HepG2 (cell line): ENCODE measurements at regions not wholly inside any gene's neighbourhood (a gene's known extent, or its start where the extent isn't known, plus 50 kb on each side); places are given as distances from the start of the nearest gene placed in this dataset.
"Not testable (repeated sequence)": the region's sequence is repeated elsewhere in the genome, so short reads cannot be mapped to it uniquely, and the experiment has no call there.

Source experiments
- ATAC-seq: fragments of 200-7000 bp; cut with Tn5 transposase; 3 replicates; pipeline ENCODE4 v1.9.1; 2020; ENCODE audit warnings: mild to moderate bottlenecking, moderate library complexity
- BruUV-seq: library from RNA; stranded (reverse); fragments of 400-500 nt; replicated peaks from 2 replicates; lab custom pipeline; 2021; lab: Mats Ljungman, UMichigan
- CTCF ChIA-PET: fragments of 300-600 bp; formaldehyde crosslinking; extraction: SDS; loops from one replicate; lab custom pipeline; 2021; ENCODE audit warnings: low total read pairs, inconsistent platforms, low intra/inter-chr PET ratio; lab: Yijun Ruan, JAX
- POLR2A ChIA-PET: fragments of 350-600 bp; sonication (Branson Sonifier 250); formaldehyde crosslinking; loops from one replicate; lab custom pipeline; 2020; ENCODE audit warnings: antibody characterized with exemption, inconsistent platforms; lab: Yijun Ruan, JAX
- DNase-seq: peaks from one replicate; pipeline ENCODE4 v3.0.0-alpha.2; 2015; ENCODE audit warnings: low spot score
- FAIRE-seq: peaks from 3 replicates; lab custom pipeline; 2011; peaks lifted over from hg19 to GRCh38; lab: Jason Lieb, UNC
- H2AFZ ChIP-seq: one replicate; pipeline ENCODE4 v1.6.1; 2011; ENCODE audit warnings: low read length, inconsistent platforms
- H3K27ac ChIP-seq: fragments of 300-600 bp; 3 replicates; pipeline ENCODE4 v1.8.0; 2011; ENCODE audit warnings: mixed run types, mild to moderate bottlenecking, mixed read lengths, low read length, inconsistent platforms; ENCODE audit not compliant: insufficient read depth; ENCODE audit errors: extremely low read length
- H3K27me3 ChIP-seq, 2 experiments: fragments of 200-600 bp in 1 of 2; 2 replicates in 1 of 2; 3 replicates in 1 of 2; pipeline versions ENCODE4 v1.6.0 to v1.8.0; 2011; ENCODE audit warnings: low read length in 2 of 2, mild to moderate bottlenecking in 2 of 2, moderate library complexity in 2 of 2, inconsistent platforms in 1 of 2; ENCODE audit not compliant: insufficient read depth in 2 of 2, control insufficient read depth in 1 of 2
- H3K36me3 ChIP-seq, 2 experiments: fragments of 200-600 bp in 1 of 2; replicated peaks in 1 of 2; 2 replicates in 1 of 2; 3 replicates in 1 of 2; pipeline versions ENCODE4 v1.5.1 to v1.8.0; 2011; ENCODE audit warnings: low read length in 2 of 2, inconsistent platforms in 1 of 2; ENCODE audit not compliant: insufficient read depth in 2 of 2, control insufficient read depth in 1 of 2
- H3K4me1 ChIP-seq: 2 replicates; pipeline ENCODE4 v1.5.1; 2012; ENCODE audit warnings: low read length, inconsistent platforms; ENCODE audit not compliant: insufficient read depth
- H3K4me2 ChIP-seq: 2 replicates; pipeline ENCODE4 v1.6.0; 2011; ENCODE audit warnings: low read depth, low read length, inconsistent platforms
- H3K4me3 ChIP-seq, 3 experiments: fragments of 200-600 bp in 1 of 3; sonication (generic), shearing (Covaris generic) in 1 of 3; replicated peaks in 1 of 3; 2 replicates each; pipeline ENCODE4 v1.5.1; 2011 to 2016; ENCODE audit warnings: low read length in 3 of 3, inconsistent platforms in 2 of 3, low read depth in 2 of 3, mild to moderate bottlenecking in 2 of 3, control low read depth in 1 of 3, mixed read lengths in 1 of 3; ENCODE audit not compliant: insufficient read depth in 1 of 3
- H3K79me2 ChIP-seq: one replicate; pipeline ENCODE4 v1.6.1; 2011; ENCODE audit warnings: low read length, inconsistent platforms; ENCODE audit not compliant: insufficient read depth
- H3K9ac ChIP-seq: 2 replicates; pipeline ENCODE4 v1.6.0; 2011; ENCODE audit warnings: mild to moderate bottlenecking, low read depth, low read length, inconsistent platforms; ENCODE audit not compliant: insufficient read depth
- H3K9me3 ChIP-seq: 2 replicates; pipeline ENCODE4 v1.5.1; 2012; ENCODE audit warnings: mild to moderate bottlenecking, low read length
- H4K20me1 ChIP-seq: 2 replicates; pipeline ENCODE4 v1.6.0; 2011; ENCODE audit warnings: inconsistent platforms, mild to moderate bottlenecking, low read length, moderate library complexity; ENCODE audit not compliant: insufficient read depth
- ARNTL ChIP-seq: sonication (generic); formaldehyde crosslinking; IDR thresholded peaks from 2 replicates; pipeline ENCODE4 v1.4.0; 2020; ENCODE audit warnings: mild to moderate bottlenecking, missing genetic modification reagents
- FOXK1 ChIP-seq: sonication (generic); formaldehyde crosslinking; IDR thresholded peaks from 2 replicates; pipeline ENCODE4 v1.4.0; 2020; ENCODE audit warnings: low read depth, missing genetic modification reagents, borderline replicate concordance
- FOXO1 ChIP-seq: sonication (generic); formaldehyde crosslinking; IDR thresholded peaks from 2 replicates; pipeline ENCODE4 v1.4.0; 2020; ENCODE audit warnings: missing genetic modification reagents
- HOXD1 ChIP-seq: sonication (generic); formaldehyde crosslinking; IDR thresholded peaks from 2 replicates; pipeline ENCODE4 v1.5.0; 2020; ENCODE audit warnings: missing genetic modification reagents
- MBD4 ChIP-seq: IDR thresholded peaks from 2 replicates; pipeline ENCODE4 v1.6.1; 2012; ENCODE audit warnings: low read length, inconsistent platforms, borderline replicate concordance
- MLLT10 ChIP-seq: sonication (generic); formaldehyde crosslinking; IDR thresholded peaks from 2 replicates; pipeline ENCODE4 v1.4.0; 2020; ENCODE audit warnings: missing genetic modification reagents
- PRDM15 ChIP-seq: sonication (generic); formaldehyde crosslinking; IDR thresholded peaks from 2 replicates; pipeline ENCODE4 v1.4.0; 2020; ENCODE audit warnings: missing genetic modification reagents
- RFXANK ChIP-seq: IDR thresholded peaks from 2 replicates; pipeline ENCODE4 v1.6.1; 2016
- ZBTB7A ChIP-seq: sonication (generic); formaldehyde crosslinking; IDR thresholded peaks from 2 replicates; pipeline ENCODE4 v1.8.0; 2022; ENCODE audit warnings: mild to moderate bottlenecking, missing genetic modification reagents
- ZNF720 ChIP-seq: sonication (generic); formaldehyde crosslinking; IDR thresholded peaks from 2 replicates; pipeline ENCODE4 v1.4.0; 2020; ENCODE audit warnings: missing genetic modification reagents
- WGBS: methylation state at CpG from one replicate; pipeline ENCODE4 v1.1.6; 2017; ENCODE audit warnings: low lambda C conversion rate; 5-methylcytosine and 5-hydroxymethylcytosine counted together
- in situ Hi-C: cut with HindIII; loops from 2 replicates; pipeline ENCODE4 v1.10.0; 2017; ENCODE audit warnings: low pct_unique_long_range_greater_than_20kb; ENCODE audit not compliant: extremely low pct_ligation_motif_present
- intact Hi-C: fragments of 100-400 bp; cut with micrococcal nuclease; formaldehyde crosslinking; loops from one replicate; pipeline ENCODE4 v1.10.0; 2022; ENCODE audit not compliant: unreplicated experiment
- TF ChIP-seq, protein P1 (sequence below): sonication (generic); formaldehyde crosslinking; IDR thresholded peaks from 2 replicates; pipeline ENCODE4 v1.8.1; 2022; ENCODE audit warnings: mild to moderate bottlenecking, missing genetic modification reagents

DNA sequence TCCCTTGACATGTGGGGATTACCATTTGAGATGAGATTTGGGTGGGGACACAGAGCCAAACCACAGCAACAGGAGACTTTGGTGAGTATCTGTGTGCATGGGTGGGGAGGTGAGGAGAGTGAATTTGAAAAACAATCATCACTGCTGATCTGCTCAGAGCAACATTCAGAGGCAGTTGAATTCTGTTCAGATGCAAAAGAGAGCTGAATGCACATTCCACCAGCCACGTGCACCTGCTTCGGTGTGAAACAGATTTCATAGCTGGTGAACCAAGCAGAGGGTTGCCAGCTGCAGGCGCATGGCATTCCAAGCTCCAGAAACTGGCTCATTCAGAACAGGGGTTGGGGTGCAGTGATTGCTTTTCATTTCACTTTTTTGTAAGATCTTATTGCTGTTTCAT, 233.1 kb upstream of the FOXF1 start:
- Histone ChIP-seq H3K36me3 (no peaks in the 10 kb centered on the region), H3K79me2 (no peaks in the 10 kb centered on the region), H3K4me2 (no peak overlapping the region), H3K27ac (no peak overlapping the region), H3K9ac (no peak overlapping the region), H3K27me3 (peaks cover 7 to 40% of the 10 kb centered on the region in 2 experiments; a peak in 4 of 5 replicates), H3K9me3 (no peaks in the 10 kb centered on the region), H4K20me1 (no peaks in the 10 kb centered on the region), H3K4me1 (no peaks in the 10 kb centered on the region), H3K4me3 (no peak overlapping the region), H2AFZ (no peak overlapping the region)
- DNase-seq (no peak), ATAC-seq (no peak), FAIRE-seq (no peak)
- WGBS, result 0% methylated on average over 2 of the region's 3 CpGs
- intact Hi-C loops, result no loop called here
- ChIA-PET POLR2A (no interaction called here), CTCF (no interaction called here)
- no TSS peak for BruUV-seq
- TF ChIP-seq HOXD1 (no peak), FOXO1 (CRISPR knock-in tag) (no peak), ZNF720 (CRISPR knock-in tag) (no peak), FOXK1 (CRISPR knock-in tag) (no peak), PRDM15 (CRISPR knock-in tag) (no peak), MLLT10 (CRISPR knock-in tag) (no peak), ARNTL (CRISPR knock-in tag) (no peak), MBD4 (no peak), ZBTB7A (no peak), RFXANK (CRISPR knock-in tag) (no peak)
- TF ChIP-seq, protein P1, sequence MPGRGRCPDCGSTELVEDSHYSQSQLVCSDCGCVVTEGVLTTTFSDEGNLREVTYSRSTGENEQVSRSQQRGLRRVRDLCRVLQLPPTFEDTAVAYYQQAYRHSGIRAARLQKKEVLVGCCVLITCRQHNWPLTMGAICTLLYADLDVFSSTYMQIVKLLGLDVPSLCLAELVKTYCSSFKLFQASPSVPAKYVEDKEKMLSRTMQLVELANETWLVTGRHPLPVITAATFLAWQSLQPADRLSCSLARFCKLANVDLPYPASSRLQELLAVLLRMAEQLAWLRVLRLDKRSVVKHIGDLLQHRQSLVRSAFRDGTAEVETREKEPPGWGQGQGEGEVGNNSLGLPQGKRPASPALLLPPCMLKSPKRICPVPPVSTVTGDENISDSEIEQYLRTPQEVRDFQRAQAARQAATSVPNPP (CRISPR knock-in tag), result no peak
- in situ Hi-C loops, result no loop called here

GRCh38 chr16:86277859-86278258, 232.5 kb upstream of the FOXF1 start:
- H3K9ac ChIP-seq, H3K36me3 ChIP-seq, H3K4me1 ChIP-seq, POLR2A ChIA-PET, H2AFZ ChIP-seq, H3K27ac ChIP-seq, intact Hi-C loops, H4K20me1 ChIP-seq, in situ Hi-C loops, H3K79me2 ChIP-seq, H3K4me2 ChIP-seq, ATAC-seq, BruUV-seq, H3K9me3 ChIP-seq, CTCF ChIA-PET, FAIRE-seq, H3K4me3 ChIP-seq, DNase-seq: not testable (repeated sequence)
- WGBS, result 17% methylated on average over 4 of the region's 4 CpGs
- peaks cover 7 to 47% of the 10 kb centered on the region in 2 experiments; a peak in 4 of 5 replicates for H3K27me3 ChIP-seq
